ENCODE measurements at regions not wholly inside any gene's neighbourhood (a gene's known extent, or its start where the extent isn't known, plus 50 kb on each side); places are given as distances from the start of the nearest gene placed in this dataset.
"Not testable (repeated sequence)": the region's sequence is repeated elsewhere in the genome, so short reads cannot be mapped to it uniquely, and the experiment has no call there.

DNA sequence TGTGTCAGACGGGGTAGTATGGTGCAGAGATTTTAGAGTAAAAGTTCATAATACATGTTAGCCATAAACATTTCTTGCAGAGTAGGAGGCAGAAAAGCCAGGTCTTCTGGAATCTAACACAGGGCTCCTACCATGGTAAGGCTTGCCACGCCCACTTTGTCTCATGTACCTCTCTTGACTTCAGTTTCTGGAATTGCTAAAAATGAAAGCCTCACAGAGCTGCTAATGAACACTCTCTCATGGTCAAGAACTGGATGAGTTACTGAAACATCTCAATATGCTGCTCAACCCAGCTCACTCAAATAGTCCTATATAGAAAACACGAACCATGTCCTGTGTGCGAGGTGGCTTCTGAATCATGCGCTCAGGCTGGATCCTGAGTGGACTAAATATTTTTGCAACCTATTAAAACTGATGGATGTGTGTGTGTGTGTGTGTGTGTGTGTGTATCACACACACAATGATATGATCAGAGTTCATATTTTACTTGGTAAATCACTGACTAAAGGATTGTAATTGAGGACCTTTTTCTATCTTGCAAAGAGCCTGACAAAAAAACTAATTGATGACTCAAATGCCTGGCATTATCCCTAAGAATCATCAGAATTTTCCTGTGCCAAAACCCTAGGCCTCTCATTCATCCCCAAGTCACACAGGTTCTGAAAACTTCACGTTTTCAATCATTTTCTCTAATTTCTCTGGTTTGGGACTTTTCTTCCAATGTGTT lies 1306.6 kb downstream of the XPNPEP1 start:
- no peaks in the 10 kb centered on the region for H3K36me3 ChIP-seq
- TF ChIP-seq, protein P1, sequence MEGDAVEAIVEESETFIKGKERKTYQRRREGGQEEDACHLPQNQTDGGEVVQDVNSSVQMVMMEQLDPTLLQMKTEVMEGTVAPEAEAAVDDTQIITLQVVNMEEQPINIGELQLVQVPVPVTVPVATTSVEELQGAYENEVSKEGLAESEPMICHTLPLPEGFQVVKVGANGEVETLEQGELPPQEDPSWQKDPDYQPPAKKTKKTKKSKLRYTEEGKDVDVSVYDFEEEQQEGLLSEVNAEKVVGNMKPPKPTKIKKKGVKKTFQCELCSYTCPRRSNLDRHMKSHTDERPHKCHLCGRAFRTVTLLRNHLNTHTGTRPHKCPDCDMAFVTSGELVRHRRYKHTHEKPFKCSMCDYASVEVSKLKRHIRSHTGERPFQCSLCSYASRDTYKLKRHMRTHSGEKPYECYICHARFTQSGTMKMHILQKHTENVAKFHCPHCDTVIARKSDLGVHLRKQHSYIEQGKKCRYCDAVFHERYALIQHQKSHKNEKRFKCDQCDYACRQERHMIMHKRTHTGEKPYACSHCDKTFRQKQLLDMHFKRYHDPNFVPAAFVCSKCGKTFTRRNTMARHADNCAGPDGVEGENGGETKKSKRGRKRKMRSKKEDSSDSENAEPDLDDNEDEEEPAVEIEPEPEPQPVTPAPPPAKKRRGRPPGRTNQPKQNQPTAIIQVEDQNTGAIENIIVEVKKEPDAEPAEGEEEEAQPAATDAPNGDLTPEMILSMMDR (IDR thresholded peaks at IDR 0.05; ENCODE audit: low read depth, low read length) = no peak
- no peak overlapping the region for H3K4me3 ChIP-seq (ENCODE audit: low read depth, low read length)
- DNase-seq = no peak
- H3K27me3 ChIP-seq = no peaks in the 10 kb centered on the region
- no peaks in the 10 kb centered on the region for H3K9me3 ChIP-seq
- no peaks in the 10 kb centered on the region; the same call in 1 of the 2 replicates for H3K4me1 ChIP-seq

- Histone ChIP-seq H3K4me3 (ENCODE audit: low read depth, low read length) (no peak overlapping the region), H3K9me3 (no peaks in the 10 kb centered on the region), H3K4me1 (no peaks in the 10 kb centered on the region; the same call in 1 of the 2 replicates), H3K36me3 (no peaks in the 10 kb centered on the region), H3K27me3 (no peaks in the 10 kb centered on the region)
- DNase-seq = no peak
- TF ChIP-seq, protein P1 (IDR thresholded peaks at IDR 0.05; ENCODE audit: low read depth, low read length) = no peak
These were observed 1307.6 kb downstream of the XPNPEP1 start for GRCh38 chr10:108615576-108616320.

- no peak for DNase-seq
- H3K4me3 ChIP-seq (ENCODE audit: low read depth, low read length) = no peak overlapping the region
- no peaks in the 10 kb centered on the region for H3K36me3 ChIP-seq
- H3K27me3 ChIP-seq = no peaks in the 10 kb centered on the region
- no peaks in the 10 kb centered on the region for H3K9me3 ChIP-seq
- no peaks in the 10 kb centered on the region; the same call in 1 of the 2 replicates for H3K4me1 ChIP-seq
- TF ChIP-seq, protein P1 (IDR thresholded peaks at IDR 0.05; ENCODE audit: low read depth, low read length) = no peak
These were observed 1310.8 kb downstream of the XPNPEP1 start for GRCh38 chr10:108612485-108612884.

DNA sequence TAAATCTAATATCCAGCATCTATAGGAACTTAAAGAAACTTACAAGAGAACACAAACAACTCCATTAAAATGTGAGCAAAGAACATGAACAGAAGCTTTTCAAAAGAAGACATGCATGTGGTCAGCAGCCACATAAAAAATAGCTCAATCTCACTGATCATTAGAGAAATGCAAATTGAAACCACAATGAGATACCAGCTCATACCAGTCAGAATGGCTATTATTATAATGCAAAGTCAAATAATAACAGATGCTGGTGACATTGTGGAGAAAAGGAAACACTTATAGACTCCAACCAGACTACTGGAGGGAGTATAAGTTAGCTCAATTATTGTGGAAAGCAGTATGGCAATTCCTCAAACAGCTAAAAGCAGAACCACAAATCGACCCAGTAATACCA lies 1314.5 kb downstream of the XPNPEP1 start:
- no peaks in the 10 kb centered on the region for H3K36me3 ChIP-seq
- no peak overlapping the region for H3K4me3 ChIP-seq (ENCODE audit: low read depth, low read length)
- H3K27me3 ChIP-seq = no peaks in the 10 kb centered on the region
- H3K9me3 ChIP-seq = no peaks in the 10 kb centered on the region
- no peak for DNase-seq
- TF ChIP-seq, protein P1 (IDR thresholded peaks at IDR 0.05; ENCODE audit: low read depth, low read length) = no peak
- H3K4me1 ChIP-seq = no peaks in the 10 kb centered on the region

DNA sequence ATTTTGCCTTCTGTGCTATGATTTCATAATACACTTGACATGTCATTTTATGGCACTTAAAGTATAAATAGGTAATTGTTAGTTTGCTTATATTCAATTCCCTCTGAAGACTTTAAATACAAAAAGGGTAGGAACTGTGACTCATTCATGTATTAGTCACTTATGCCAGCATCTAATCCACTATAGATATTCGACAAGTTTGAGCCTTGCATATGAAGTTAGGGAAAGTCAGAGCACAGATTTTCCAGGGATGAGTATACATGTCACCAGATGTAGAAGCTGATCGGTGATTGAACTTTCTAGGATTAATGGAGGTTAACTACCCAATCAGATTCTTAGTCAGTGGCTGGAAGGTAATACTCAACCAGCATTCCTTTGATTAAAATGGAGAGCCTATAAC lies 1321.5 kb downstream of the XPNPEP1 start:
- Histone ChIP-seq H3K27me3 (no peaks in the 10 kb centered on the region), H3K4me1 (no peaks in the 10 kb centered on the region)

GRCh38 chr10:108600511-108600910 lies 1322.8 kb downstream of the XPNPEP1 start:
- DNase-seq; H3K27me3 ChIP-seq; H3K36me3 ChIP-seq; H3K4me3 ChIP-seq (ENCODE audit: low read depth, low read length); H3K4me1 ChIP-seq; H3K9me3 ChIP-seq: not testable (repeated sequence)

More for the DNA sequence above, 1321.5 kb downstream of the XPNPEP1 start:
- DNase-seq = no peak
- no peak overlapping the region for H3K4me3 ChIP-seq (ENCODE audit: low read depth, low read length)
- no peaks in the 10 kb centered on the region for H3K9me3 ChIP-seq
- TF ChIP-seq, protein P1 (IDR thresholded peaks at IDR 0.05; ENCODE audit: low read depth, low read length) = no peak
- H3K36me3 ChIP-seq = no peaks in the 10 kb centered on the region

DNA sequence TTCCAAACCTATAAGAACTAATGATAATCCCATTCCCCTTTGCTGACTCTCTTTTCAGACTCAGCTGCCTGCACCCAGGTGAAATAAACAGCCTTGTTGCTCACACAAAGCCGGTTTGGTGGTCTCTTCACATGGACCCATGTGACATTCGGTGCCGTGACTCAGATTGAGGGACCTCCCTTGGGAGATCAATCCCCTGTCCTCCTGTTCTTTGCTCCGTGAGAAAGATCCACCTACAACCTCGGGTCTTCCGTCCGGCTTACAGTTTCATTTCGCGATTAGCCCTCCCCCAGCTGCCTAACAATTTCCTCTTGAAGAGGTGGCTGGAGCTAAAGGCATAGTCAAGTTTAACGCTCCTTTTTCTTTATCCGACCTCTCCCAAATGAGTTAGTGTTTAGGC lies 1324.0 kb downstream of the XPNPEP1 start:
- H3K4me3 ChIP-seq (ENCODE audit: low read depth, low read length); DNase-seq; H3K27me3 ChIP-seq; H3K9me3 ChIP-seq; H3K4me1 ChIP-seq; H3K36me3 ChIP-seq: not testable (repeated sequence)
